ENCODE measurements at regions not wholly inside any gene's neighbourhood (a gene's known extent, or its start where the extent isn't known, plus 50 kb on each side); places are given as distances from the start of the nearest gene placed in this dataset.

DNA sequence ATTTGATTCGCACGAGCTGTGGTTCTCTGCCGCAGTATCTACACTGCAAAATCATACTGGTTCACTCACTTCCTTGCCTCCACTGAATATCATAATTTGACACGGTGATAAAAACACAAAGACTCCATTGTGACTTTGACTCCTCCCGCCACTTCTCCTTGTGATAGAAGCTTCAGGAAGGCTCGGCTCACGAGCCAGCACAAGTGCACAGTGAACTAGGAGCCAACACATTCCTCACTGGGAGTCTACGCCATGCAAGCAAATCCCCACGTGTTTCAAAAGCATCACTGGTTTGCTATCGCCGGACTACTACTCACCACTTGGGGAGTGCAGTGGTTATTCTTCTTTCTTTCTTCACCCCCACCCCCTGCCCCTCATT, 293.3 kb upstream of the PARD3B start:
- TF ChIP-seq, protein P1, sequence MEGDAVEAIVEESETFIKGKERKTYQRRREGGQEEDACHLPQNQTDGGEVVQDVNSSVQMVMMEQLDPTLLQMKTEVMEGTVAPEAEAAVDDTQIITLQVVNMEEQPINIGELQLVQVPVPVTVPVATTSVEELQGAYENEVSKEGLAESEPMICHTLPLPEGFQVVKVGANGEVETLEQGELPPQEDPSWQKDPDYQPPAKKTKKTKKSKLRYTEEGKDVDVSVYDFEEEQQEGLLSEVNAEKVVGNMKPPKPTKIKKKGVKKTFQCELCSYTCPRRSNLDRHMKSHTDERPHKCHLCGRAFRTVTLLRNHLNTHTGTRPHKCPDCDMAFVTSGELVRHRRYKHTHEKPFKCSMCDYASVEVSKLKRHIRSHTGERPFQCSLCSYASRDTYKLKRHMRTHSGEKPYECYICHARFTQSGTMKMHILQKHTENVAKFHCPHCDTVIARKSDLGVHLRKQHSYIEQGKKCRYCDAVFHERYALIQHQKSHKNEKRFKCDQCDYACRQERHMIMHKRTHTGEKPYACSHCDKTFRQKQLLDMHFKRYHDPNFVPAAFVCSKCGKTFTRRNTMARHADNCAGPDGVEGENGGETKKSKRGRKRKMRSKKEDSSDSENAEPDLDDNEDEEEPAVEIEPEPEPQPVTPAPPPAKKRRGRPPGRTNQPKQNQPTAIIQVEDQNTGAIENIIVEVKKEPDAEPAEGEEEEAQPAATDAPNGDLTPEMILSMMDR (IDR thresholded peaks at IDR 0.05) = no peak
- TF ChIP-seq POLR2A (IDR thresholded peaks at IDR 0.05) = no peak

All from uterus (tissue), 2 donors.